ENCODE measurements at regions not wholly inside any gene's neighbourhood (a gene's known extent, or its start where the extent isn't known, plus 50 kb on each side); places are given as distances from the start of the nearest gene placed in this dataset.

GRCh38 chr16:26756633-26757032 is 310.1 kb upstream of the C16orf82 start:
- TF ChIP-seq CTCF (IDR thresholded peaks at IDR 0.05; ENCODE audit: low read depth, low read length) (no peak), POLR2A (IDR thresholded peaks at IDR 0.05; ENCODE audit: extremely low read depth, insufficient read length) (no peak), MAX (IDR thresholded peaks at IDR 0.05; ENCODE audit: low read depth, low read length) (no peak), MYC (IDR thresholded peaks at IDR 0.05; ENCODE audit: low read depth, low read length) (no peak)
